OCI-LY1 (cell line): ENCODE measurements at regions not wholly inside any gene's neighbourhood (a gene's known extent, or its start where the extent isn't known, plus 50 kb on each side); places are given as distances from the start of the nearest gene placed in this dataset.

ENCODE experiments used
- H2AFZ ChIP-seq: fragments of 200-600 bp; sonication (generic), shearing (Covaris generic); 2 replicates; pipeline ENCODE4 v1.6.0; 2014; ENCODE audit warnings: antibody characterized with exemption, mild to moderate bottlenecking, low read length
- H3F3A ChIP-seq: fragments of 200-600 bp; sonication (generic), shearing (Covaris generic); 2 replicates; pipeline ENCODE4 v1.6.0; 2014; ENCODE audit warnings: mild to moderate bottlenecking, antibody characterized with exemption, low read length, moderate library complexity; ENCODE audit not compliant: insufficient read depth
- H3K27ac ChIP-seq: fragments of 200-600 bp; sonication (generic); 2 replicates; pipeline ENCODE4 v1.5.1; 2014; ENCODE audit warnings: low read length, mixed run types, mild to moderate bottlenecking, low read depth; ENCODE audit not compliant: poor library complexity, severe bottlenecking
- H3K27me3 ChIP-seq: fragments of 200-600 bp; sonication (generic); 2 replicates; pipeline ENCODE4 v1.6.0; 2014; ENCODE audit warnings: antibody characterized with exemption, mild to moderate bottlenecking, low read length, moderate library complexity; ENCODE audit not compliant: insufficient read depth
- H3K36me3 ChIP-seq: fragments of 200-600 bp; sonication (generic); 2 replicates; pipeline ENCODE4 v1.6.1; 2014; ENCODE audit warnings: mild to moderate bottlenecking, antibody characterized with exemption, low read length, moderate library complexity, mixed read lengths; ENCODE audit not compliant: insufficient read depth
- H3K4me1 ChIP-seq: fragments of 200-600 bp; sonication (generic); 2 replicates; pipeline ENCODE4 v1.5.1; 2014; ENCODE audit warnings: mild to moderate bottlenecking, low read length, moderate library complexity; ENCODE audit not compliant: insufficient read depth, severe bottlenecking
- H3K4me2 ChIP-seq: fragments of 200-600 bp; sonication (generic), shearing (Covaris generic); 2 replicates; pipeline ENCODE4 v1.6.1; 2014; ENCODE audit warnings: low read length
- H3K4me3 ChIP-seq: fragments of 200-600 bp; sonication (generic); 2 replicates; pipeline ENCODE4 v1.5.1; 2014; ENCODE audit warnings: low read length, low read depth, mild to moderate bottlenecking, mixed read lengths; ENCODE audit not compliant: poor library complexity, severe bottlenecking
- H3K79me2 ChIP-seq: fragments of 200-600 bp; shearing (Covaris generic); 2 replicates; pipeline ENCODE4 v1.6.1; 2016; ENCODE audit warnings: mixed run types, low read length, mixed read lengths; ENCODE audit not compliant: insufficient read depth
- H3K9ac ChIP-seq: fragments of 200-600 bp; sonication (generic), shearing (Covaris generic); 2 replicates; pipeline ENCODE4 v1.6.1; 2014; ENCODE audit warnings: mild to moderate bottlenecking, low read length, mixed read lengths
- H3K9me2 ChIP-seq: fragments of 200-600 bp; sonication (generic), shearing (Covaris generic); 2 replicates; pipeline ENCODE4 v1.6.1; 2014; ENCODE audit warnings: low read depth, mild to moderate bottlenecking, low read length, mixed read lengths
- H3K9me3 ChIP-seq: fragments of 200-600 bp; shearing (Covaris generic); 2 replicates; pipeline ENCODE4 v1.6.1; 2014; ENCODE audit warnings: low read length, mixed read lengths
- H4K20me1 ChIP-seq: fragments of 200-600 bp; sonication (generic), shearing (Covaris generic); 2 replicates; pipeline ENCODE4 v1.6.0; 2016; ENCODE audit warnings: mild to moderate bottlenecking, low read length; ENCODE audit not compliant: insufficient read depth
- CTCF ChIP-seq: fragments of 200-600 bp; sonication (generic), shearing (Covaris generic); IDR thresholded peaks from 2 replicates; pipeline ENCODE4 v1.5.1; 2017; ENCODE audit warnings: mild to moderate bottlenecking, antibody characterized with exemption, low read length, moderate library complexity, mixed read lengths
- EZH2 ChIP-seq: fragments of 200-600 bp; sonication (generic), shearing (Covaris generic); IDR thresholded peaks from 2 replicates; pipeline ENCODE4 v1.8.0; 2017; ENCODE audit warnings: borderline replicate concordance, mixed run types, mild to moderate bottlenecking, antibody characterized with exemption, low read length, moderate library complexity, mixed read lengths

- Histone ChIP-seq H3K27ac (no peak overlapping the region), H4K20me1 (no peaks in the 10 kb centered on the region), H3K36me3 (no peaks in the 10 kb centered on the region), H3K4me3 (no peak overlapping the region), H3K9ac (no peak overlapping the region), H3K9me3 (no peaks in the 10 kb centered on the region), H2AFZ (no peak overlapping the region), H3K9me2 (no peaks in the 10 kb centered on the region), H3F3A (no peaks in the 10 kb centered on the region), H3K79me2 (no peaks in the 10 kb centered on the region), H3K4me2 (no peak overlapping the region), H3K4me1 (no peaks in the 10 kb centered on the region), H3K27me3 (no peaks in the 10 kb centered on the region)
- TF ChIP-seq EZH2 (no peak), CTCF (no peak)
Measured at GRCh38 chr1:5444396-5444795, 547.8 kb downstream of the NPHP4 start.

DNA sequence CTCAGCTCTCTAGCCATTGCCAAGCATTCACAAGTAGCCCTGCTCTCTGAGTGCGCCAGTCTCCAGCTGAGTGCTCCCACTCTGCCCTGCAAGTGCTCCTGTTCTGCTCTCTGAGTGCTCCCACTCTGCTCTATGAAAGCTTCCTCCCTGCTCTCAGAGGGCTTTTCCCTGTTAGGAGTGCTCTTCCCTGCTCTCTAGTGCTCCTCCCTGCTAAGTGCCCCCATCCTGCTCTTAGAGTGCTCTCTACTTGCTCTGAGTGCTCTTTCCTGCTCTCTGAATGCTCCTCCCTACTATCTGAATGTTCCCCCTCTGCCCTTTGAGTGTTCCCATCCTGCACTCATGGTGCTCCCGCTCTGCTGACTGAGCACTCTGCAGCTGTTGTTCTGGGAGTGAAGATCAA is 555.4 kb downstream of the NPHP4 start:
- Histone ChIP-seq H3K4me2 (no peak overlapping the region), H3K9me2 (no peaks in the 10 kb centered on the region), H3K9ac (no peak overlapping the region), H2AFZ (no peak overlapping the region), H3F3A (no peaks in the 10 kb centered on the region), H3K27me3 (no peaks in the 10 kb centered on the region), H4K20me1 (no peaks in the 10 kb centered on the region), H3K36me3 (no peaks in the 10 kb centered on the region; the same call in 1 of the 2 replicates), H3K27ac (no peak overlapping the region), H3K4me1 (no peaks in the 10 kb centered on the region), H3K9me3 (no peaks in the 10 kb centered on the region), H3K79me2 (no peaks in the 10 kb centered on the region), H3K4me3 (no peak overlapping the region)
- no peak for TF ChIP-seq CTCF
- TF ChIP-seq EZH2: no peak

- no peak overlapping the region for H3K9ac ChIP-seq
- no peaks in the 10 kb centered on the region; the same call in 1 of the 2 replicates for H3K36me3 ChIP-seq
- H3K27ac ChIP-seq: no peak overlapping the region
- no peaks in the 10 kb centered on the region for H3K9me3 ChIP-seq
- H3F3A ChIP-seq: no peaks in the 10 kb centered on the region
- H3K79me2 ChIP-seq: no peaks in the 10 kb centered on the region
- H3K9me2 ChIP-seq: no peaks in the 10 kb centered on the region
- no peaks in the 10 kb centered on the region for H3K27me3 ChIP-seq
- H3K4me3 ChIP-seq: no peak overlapping the region
- no peak overlapping the region for H3K4me2 ChIP-seq
- no peaks in the 10 kb centered on the region for H4K20me1 ChIP-seq
- no peaks in the 10 kb centered on the region for H3K4me1 ChIP-seq
- H2AFZ ChIP-seq: no peak overlapping the region
- TF ChIP-seq EZH2 (no peak), CTCF (no peak)
Measured at GRCh38 chr1:5435414-5435813, 556.8 kb downstream of the NPHP4 start.
